GM19397 (cell line): ENCODE measurements at regions not wholly inside any gene's neighbourhood (a gene's known extent, or its start where the extent isn't known, plus 50 kb on each side); places are given as distances from the start of the nearest gene placed in this dataset.
"Not testable (repeated sequence)": the region's sequence is repeated elsewhere in the genome, so short reads cannot be mapped to it uniquely, and the experiment has no call there.

Source experiments
- ATAC-seq: cut with Tn5 transposase; IDR thresholded peaks from one replicate; pipeline ENCODE4 v1.9.1; 2021; ENCODE audit warnings: mild to moderate bottlenecking, moderate library complexity; ENCODE audit not compliant: unreplicated experiment

DNA sequence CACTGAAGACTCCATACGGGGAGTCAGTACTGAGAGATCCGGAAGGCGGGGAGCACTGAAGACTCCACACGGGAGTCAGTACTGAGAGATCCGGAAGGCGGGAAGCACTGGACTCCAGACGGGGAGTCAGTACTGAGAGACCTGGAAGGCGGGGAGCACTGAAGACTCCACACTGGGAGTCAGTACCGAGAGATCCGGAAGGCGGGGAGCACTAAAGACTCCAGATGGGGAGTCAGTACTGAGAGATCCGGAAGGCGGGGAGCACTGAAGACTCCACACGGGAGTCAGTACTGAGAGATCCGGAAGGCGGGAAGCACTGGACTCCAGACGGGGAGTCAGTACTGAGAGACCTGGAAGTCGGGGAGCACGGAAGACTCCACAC, 77.2 kb downstream of the DLL1 start:
- not testable (repeated sequence) for ATAC-seq

DNA sequence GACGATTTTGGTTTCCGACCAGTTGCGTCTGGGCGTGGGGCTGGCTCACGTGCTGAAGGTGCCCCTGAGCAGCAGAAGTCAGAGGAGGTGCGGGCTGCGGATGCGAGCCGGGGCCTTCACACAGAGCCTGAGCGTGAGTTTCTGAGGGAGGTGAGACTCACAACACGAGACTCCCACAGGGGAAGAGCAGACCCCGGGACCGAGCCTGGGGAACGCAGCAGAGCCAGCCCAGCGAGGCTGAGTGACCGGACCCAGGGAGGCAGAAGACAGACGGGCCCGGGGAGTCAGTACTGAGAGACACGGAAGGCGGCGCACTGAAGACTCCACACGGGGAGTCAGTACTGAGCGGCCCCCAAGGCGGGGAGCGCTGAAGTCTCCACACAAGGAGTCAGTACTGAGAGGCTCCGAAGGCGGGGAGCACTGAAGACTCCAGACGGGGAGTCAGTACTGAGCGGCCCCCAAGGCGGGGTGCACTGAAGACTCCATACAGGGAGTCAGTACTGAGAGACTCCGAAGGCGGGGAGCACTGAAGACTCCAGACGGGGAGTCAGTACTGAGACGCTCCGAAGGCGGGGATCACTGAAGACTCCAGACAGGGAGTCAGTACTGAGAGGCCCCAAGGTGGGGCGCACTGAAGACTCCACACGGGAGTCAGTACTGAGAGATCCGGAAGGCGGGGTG, 77.8 kb downstream of the DLL1 start:
- no peak for ATAC-seq

DNA sequence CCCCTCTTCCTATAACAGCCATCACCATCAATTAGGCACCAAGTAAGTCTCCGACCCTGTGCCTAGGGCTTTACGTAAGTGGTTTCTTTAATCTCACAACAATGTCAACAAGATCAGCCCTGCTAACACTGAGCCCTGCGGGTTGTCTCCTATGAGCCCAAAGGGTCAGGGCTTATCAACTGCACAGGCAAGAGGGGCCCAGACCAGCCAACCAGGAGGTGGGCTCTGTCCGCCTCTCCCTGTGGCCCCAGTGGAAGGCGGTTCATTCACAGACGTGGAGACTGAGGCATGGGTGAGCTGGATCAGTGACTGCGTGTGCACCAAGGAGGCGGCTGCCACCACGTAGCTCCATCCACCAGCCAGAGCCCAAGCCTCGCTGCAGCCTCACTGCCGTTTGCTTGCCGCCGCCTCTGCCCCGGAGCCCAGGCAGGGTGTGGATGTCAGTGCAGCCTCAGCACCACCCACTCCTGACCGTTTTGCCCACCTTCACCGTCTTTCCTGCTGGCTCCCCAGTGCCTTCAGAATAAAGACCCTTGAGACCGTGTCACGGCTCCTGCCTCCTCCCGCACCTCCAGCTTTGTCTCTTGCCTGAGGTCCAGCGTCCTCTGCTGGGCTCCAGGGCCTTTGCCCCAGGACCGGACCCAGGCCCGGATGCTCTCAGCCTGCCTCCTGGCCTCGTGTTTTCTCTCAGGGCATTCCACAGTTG, 78.7 kb downstream of the DLL1 start:
- no peak for ATAC-seq

DNA sequence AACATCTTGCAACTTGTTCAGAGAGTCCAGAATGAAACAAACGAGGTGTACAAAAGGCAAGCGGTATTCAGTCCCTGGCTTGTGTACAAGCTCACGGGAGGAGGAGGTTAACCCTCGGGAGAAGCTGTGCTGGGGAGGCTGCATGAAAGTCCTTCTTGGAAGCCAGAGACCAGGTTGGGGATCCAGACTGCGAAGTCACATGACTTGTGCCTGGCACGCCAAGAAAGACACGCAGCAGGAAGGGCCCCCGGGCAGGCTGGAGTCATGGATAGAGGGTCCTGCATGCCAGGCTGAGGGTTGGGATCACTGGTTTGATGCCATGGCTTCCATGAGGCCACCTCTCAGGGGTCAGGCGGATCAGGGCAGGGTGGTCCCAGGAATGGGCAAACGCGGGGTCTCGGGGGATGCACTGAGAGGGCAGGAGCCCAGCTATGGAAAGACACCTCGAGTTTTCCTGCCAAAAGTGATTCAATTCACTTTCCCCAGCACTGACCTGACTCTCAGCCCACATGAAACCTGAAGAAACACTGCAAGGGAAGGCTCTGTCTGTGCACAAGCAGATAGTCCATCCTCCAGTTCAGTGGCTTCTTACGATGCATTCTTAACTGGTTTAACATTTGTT, 79.4 kb downstream of the DLL1 start:
- ATAC-seq, result no peak

DNA sequence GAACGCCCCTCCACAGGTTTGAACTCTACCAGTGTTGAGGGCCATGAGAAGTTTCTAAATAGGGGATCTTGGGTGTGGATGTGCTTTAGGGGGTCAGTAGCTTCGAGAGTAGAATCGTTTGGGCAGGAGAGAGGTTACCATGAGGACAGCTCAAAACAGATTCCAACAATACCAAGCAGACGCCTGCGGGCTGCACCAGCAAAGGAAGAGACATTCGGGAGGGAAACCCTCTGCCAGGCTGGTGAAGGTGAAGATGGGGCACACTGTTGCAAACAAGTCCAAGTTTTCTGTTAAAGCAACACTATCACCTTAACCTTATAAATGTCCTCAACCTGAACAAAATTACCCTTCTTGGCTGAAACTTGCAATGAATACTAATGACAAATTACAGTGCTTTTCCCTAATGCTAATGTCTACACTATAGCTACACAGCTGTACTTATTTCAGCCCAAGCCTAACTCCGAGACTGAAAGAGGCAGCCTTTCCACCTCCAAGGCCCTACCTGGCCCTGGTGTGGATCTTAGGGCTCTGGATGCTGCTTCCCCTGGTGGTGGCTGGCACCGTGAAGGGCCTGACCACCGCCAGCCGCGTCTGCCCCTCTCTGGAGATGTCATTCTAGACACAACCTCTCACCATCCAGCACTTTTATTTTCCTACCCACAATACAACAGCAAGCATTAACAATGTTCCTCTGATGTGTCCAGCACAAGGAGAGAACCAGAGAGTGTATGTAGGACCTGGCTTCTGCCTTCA, 80.1 kb downstream of the DLL1 start:
- ATAC-seq, result no peak

DNA sequence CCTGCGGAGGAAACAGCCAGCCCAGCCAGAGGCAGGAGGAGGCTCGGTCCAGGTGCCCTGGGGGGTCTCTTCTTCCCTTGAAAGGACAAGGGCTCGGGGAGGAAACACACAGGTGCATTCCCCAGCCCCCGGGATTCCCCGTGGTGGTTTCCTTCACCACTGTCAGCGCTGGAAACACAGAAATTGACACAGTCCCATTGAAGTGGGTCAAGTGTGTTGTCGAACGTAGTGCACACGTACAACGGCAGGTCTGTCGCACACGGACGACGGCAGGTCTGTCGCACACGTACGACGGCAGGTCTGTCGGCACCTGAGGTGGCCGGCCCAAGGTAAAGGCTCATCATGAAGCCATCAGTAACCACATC, 80.9 kb downstream of the DLL1 start:
- ATAC-seq, result no peak

DNA sequence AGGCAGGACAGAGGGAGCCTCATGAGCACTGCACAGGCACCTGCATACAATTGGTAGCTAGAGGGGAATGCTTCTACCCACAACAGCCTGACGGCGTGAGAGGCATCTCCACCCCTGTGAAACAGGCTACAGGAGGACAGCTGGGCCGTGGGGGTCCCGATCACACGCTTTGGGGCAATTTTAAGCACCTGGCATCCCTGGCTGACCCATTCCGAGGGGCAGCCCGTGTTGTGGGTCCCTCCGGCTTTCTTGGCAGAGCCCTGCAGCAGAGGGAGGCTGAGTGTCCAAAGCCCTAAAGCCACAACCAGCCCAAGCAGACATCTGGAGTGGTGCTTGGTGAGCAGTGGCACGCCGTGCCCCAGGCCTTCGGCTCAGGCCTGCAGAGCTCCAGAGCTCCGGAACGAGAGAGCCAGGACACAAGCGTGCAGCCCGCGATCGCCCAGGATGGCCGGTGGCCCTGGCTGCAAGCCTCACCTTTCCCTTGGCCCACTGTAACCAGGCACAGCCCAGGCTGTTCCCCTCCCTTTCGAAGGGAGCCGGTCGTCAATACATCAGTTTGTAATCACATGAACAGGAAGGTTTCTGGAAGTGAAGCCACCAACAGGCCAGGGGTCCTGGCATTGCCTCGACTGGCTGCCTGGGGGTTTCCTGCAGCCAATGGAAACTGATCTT, 81.4 kb downstream of the DLL1 start:
- ATAC-seq, result no peak

DNA sequence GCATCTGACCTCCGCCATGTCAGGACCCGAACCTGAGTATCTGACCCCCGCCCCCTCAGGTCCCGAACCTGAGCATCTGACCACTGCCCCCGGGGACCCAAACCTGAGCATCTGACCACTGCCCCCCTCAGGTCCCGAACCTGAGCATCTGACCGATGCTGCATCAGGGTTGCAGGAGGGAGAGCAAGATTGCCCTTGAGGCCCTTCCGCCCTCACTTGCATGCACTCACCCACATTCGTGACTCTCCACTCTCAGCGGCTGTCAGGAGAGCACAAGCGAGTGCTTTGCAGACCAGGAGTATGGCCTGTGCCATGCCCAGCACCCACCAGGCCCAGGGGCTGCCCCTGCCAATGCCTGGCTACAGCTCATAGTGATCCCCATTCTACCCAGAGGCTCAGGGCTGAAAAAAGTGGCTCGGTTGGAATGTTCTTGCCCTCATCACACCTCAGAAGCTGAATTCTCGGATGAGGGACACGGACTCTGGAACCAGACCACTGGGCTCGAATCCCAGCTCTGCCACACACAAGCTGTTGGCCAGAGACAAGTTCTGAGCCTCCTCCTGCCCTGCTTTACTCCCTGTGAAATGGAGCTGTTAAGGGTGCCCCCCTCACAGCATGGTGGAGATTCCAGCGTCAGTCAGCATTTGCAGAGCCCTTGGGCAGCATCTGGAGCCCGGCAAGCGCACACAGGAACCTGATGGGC, 82.1 kb downstream of the DLL1 start:
- ATAC-seq, result no peak

DNA sequence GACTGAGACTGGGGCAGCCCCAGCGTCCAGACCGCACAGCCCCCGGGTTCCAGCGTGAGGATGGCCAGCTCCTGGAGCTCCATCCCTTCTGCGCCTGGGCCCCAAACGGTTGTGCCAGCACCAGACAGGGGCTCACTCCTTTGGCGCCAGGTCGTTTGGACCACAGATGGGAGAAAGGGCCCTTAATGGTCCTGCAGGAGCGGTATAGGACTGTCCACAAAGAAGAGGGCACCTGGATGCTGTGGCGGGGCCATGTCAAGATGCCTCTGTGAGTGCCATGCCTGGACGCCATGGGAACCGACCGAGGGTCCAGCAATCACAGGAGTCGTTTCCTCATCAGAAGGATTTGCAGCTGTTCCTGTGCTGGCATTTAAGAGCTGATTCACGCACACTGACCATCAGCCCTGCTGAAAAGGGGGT, 82.7 kb downstream of the DLL1 start:
- no peak for ATAC-seq

DNA sequence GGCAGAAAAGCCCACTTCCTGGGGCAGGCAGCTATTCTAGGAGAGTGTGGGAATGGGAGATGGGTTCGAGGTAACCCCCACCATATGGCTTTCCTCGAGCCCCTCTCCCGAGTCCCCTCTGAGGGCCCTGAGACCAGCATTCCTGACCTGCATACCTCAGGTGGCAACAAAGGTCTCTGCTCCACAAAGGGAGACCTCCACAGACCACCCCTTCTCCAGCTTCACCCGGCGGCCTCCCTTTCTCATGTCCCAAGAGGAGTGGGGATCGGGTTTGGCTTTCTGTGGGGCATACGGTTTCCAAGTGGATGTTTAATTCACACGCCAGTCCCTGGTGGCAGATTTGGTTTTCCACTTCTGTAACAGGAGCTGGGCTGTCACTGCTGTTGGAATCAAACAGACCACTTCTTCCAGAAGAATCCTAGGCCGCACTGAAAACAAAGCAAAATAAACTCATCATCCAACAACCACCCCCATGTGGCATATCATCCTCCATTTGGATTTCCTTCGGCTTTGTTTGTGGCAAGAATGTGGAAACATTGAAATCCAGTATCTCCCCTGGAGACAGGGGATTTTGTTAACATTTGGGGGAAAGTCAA, 83.2 kb downstream of the DLL1 start:
- ATAC-seq, result no peak

DNA sequence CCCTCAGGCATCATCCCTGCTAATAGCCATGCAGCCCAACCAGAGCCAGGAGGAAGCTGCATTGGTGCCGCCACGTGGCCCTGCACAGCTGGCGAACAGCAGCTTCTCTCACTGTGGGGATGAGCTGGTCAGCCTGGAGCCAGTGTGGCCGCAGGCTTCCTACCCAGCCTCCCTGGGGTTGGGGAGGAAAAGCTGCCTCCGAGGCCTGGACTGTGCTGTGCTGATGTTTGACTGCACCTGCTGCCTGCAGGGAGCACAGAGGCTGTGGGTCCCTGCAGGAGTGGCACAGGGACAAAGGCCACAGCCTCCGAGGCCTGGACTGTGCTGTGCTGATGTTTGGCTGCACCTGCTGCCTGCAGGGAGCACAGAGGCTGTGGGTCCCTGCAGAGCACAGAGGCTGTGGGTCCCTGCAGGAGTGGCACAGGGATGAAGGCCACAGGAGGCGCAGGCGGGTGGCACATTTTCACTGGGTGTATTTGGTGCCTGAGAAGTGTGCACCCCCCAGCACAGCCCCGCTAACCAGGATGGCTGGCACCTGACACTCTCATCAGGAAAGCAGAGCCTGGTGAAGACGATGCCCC, 83.9 kb downstream of the DLL1 start:
- ATAC-seq, result no peak

DNA sequence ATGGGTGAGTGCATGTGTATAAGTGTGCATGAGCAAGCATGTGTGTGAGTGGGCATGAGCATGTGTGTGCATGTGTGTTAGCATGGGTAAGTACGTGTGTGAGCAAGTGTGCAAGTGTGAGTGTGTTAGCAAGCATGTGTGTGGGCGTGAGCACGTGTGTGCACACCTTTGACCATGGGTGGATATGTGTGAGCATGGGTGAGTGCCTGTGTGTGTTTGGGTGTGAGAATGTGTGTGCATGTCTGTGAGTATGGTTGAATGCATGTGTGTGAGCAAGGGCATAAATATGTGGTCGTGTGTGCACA, 84.6 kb downstream of the DLL1 start:
- no peak for ATAC-seq

DNA sequence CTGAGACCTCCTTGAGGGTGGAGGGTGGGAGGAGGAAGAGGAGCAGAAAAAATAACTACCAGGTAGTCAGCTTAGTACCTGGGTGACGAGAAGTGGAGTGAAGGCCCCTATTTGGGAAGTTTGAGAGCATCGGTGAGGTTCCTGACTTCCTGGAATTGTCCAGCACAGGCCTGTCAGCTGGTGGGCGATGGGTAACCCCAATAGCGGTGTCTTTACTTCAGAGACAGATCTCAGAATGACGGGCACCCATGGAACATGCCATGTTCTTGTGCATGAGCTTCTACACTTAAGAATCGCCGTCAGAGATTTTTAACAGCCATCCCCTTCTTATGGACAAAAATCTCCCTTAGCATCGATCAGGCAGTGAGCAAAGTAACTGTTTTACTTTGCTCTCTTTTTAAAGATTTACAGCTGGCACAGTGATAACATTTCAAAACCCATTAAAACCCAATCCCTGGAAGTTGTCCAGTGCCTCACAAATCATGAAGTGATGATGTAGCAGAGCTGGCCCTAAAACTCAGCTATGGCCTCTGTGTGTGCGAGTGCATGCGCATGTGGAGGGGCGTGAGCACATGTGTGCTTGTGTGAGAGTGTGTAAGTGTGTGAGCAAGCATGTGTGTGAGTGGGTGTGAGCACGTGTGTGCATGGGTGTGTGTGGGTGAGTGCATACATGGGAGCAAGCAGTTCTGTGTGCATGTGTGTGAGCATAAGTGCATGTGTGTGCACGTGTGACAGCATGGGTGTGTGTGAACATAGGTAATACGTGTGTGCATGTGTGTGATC, 85.2 kb downstream of the DLL1 start:
- ATAC-seq, result no peak

DNA sequence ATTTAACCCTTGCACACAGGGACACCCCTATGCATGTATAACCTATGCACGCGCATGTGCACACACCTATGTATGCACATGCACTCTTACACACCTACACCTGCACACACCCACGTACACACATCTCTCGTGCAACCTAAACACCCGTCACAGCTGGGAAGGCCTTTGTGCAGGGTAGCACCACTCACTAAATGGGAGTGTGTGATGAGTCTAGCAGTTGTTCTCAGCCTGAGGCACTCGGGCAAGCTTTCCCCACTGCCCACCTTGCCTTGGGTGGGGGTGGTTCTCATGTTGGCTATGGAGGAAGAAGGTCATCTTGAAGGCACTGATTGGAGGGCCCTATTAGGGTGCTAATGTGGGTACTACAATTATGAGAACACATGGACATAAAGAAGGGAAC, 85.8 kb downstream of the DLL1 start:
- no peak for ATAC-seq

DNA sequence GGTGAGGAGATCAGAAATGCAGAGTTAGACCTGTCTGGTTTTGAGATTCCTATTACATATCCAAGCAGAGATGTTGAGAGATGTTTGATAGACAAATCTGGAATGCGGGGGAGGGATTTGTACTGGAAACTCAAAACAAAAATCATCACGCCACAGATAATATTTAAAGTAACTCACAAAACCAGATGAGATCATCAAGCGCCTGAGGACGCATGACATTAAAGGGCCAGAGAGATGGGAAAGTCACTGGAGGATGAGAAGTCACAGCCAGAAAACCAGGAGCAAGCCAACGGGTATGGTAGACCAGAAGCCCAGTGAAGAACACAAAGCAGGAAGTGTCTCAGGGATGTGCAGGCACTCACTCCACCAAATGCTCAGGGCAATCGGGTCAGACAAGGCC, 87.7 kb downstream of the DLL1 start:
- no peak for ATAC-seq

DNA sequence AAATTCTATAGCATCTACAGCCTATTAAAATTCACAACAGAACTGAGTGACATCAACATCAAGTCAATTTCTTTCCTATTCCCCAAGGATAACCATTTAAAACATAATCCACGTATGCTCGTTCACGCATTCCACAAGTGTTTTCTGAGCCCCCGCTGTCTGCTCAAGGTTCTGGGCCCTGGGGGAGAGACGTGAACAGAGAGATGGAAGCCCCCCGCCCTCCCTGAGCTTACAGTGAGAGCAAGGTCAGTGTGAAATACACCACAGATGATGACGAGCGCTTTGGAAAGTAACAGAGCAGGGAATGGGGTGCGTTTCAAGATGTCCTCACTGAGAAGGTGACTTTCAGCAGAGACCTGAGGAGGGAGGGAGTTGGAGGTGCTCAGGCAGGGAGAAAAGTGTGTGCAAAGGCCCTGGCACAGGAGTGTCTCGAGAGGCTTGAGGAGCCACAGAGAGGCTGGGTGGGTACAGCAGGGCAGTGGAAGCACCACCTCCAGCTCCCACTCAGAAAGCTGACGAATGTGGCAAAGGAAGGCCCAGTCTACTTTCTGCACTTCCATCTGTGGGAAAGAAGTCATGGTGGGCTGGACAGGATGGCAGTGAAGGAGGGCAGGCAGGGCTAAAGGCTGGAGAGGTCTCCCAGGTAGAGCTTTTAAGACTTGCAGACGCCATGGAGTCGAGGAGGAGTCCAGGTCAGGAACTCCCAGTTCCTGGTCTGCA, 88.3 kb downstream of the DLL1 start:
- ATAC-seq, result no peak

DNA sequence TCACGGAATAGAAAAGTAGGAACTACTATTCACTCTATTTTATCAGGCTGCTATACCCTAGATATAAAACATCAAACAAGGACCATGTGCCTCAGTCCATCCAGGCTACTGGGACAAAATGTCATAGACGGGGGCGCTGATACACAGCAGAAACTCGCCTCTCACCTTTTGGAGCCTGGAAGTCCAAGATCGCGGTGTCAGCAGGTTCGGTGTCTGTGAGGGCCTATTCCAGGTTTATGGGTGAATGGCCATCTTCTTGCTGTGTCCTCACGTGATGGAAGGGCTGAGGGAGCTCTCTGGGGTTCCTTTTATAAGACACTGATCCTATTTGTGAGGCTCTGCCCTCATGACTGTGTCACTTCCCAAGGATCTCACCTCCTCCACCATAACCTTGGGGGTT, 89.5 kb downstream of the DLL1 start:
- ATAC-seq, result no peak

DNA sequence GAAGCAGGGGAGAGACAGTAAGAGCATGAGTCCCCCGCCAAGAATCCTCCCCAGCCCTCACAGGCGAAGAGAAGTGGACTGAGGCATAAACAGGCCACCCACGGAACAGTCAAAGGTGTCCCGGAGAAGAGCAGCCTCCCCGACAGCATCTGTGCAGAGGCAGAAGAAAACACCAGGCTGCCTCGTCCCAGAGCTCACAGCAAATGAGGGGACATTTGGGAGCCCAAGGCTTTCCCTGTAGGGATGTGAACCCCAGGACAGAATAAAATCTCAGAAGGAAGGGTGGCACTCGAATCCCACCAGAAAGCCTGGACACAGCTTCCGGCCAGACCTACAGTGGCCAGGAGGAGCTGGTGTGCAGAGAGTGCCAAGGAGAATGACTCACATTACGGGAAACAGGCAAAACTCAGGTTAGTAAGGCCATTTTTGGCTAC, 90.4 kb downstream of the DLL1 start:
- no peak for ATAC-seq

DNA sequence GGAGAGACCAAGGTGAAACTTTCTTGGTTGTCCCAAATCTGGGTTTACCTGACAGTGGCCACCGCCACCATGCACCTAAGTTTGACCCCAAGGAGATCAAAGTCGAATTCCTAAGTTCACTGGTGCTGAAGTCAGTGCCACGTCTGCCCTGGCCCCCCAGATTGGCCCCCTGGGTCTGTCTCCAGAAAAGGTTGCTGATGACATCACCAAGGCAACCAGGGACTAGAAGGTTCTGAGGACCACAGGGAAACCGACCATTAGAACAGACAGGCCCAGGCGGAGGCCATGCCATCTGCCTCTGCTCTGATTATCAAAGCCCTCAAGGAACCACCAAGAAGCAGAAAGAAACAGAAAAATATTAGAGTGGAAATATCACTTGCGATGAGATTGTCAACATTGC, 91.2 kb downstream of the DLL1 start:
- ATAC-seq, result no peak
